Activated CD4-positive, alpha-beta T cell treated with anti-CD3 and anti-CD28 coated beads, Interleukin-2, amount 50 U/mL, for 16 hours (primary cell): ENCODE measurements at regions not wholly inside any gene's neighbourhood (a gene's known extent, or its start where the extent isn't known, plus 50 kb on each side); places are given as distances from the start of the nearest gene placed in this dataset.

Experiments used
- DNase-seq: peaks from one replicate; pipeline ENCODE4 v3.0.0-alpha.2; 2020

DNA sequence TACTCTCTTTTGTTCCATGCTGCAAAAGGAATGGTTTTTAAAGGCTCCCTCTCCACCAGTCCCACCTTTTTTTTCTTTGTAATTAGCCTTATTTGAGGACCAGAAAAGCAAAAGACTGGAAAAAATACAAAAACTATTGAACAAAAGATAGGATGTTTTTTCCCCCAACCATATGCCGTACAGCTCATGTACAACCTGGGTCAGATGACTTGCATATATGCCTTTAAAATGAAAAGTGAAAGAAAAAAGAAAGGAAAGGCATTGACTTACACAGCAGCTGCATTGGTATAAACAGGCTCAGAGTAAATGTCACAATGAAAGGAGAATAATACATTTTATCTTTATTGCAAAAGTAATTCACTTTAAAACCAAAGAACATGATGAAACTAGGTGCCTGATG, 69.5 kb upstream of the CMC1 start:
- peak; percentile 14 for DNase-seq

- no peak for DNase-seq
Measured at GRCh38 chr3:28172748-28173147, 68.7 kb upstream of the CMC1 start.

GRCh38 chr3:28173836-28174235, 67.6 kb upstream of the CMC1 start:
- DNase-seq = no peak

GRCh38 chr3:28186748-28187147, 54.7 kb upstream of the CMC1 start:
- no peak for DNase-seq

- DNase-seq = no peak
Measured at GRCh38 chr3:28188686-28189085, 52.7 kb upstream of the CMC1 start.

DNA sequence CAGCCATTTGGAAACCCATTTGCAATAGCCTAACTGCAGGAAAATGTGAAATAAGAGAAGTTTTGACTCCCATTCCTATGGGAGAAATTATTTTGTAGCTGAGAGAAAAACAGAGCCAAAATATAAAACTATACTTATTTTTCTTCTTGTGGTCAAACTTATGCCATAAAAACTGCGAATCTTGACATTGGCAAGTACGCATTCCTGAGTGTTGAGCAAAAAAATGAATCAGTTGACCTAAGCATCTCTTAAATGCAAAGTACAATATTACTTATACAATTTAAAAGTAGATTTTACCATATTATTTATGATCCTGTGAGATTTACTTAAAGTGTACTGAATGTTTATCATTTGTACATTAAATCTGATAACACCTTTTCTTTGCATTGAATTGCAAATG, 50.1 kb upstream of the CMC1 start:
- DNase-seq = no peak
